Sigmoid colon (tissue), 6 donors: ENCODE measurements at regions not wholly inside any gene's neighbourhood (a gene's known extent, or its start where the extent isn't known, plus 50 kb on each side); places are given as distances from the start of the nearest gene placed in this dataset.
A peak's percentile ranks its signal among the peaks of the same experiment; 100 is the strongest.

Experiments used
- DNase-seq: peaks from one replicate; pipeline ENCODE4 v3.0.0-alpha.2; 2019
- H3K27ac ChIP-seq, 4 donors: fragments of 200-600 bp; sonication (generic); one replicate each; pipeline ENCODE4 v1.5.1; 2016 to 2019; ENCODE audit warnings: mild to moderate bottlenecking in 1 of 4
- H3K27me3 ChIP-seq, 3 donors: fragments of 200-600 bp; sonication (generic); one replicate each; pipeline ENCODE4 v1.5.1; 2019; ENCODE audit warnings: mild to moderate bottlenecking in 1 of 3
- H3K36me3 ChIP-seq, 4 donors: fragments of 200-600 bp; sonication (generic); one replicate each; pipeline ENCODE4 v1.5.1; 2016 to 2019
- H3K4me1 ChIP-seq, 4 donors: fragments of 200-600 bp; sonication (generic); one replicate each; pipeline ENCODE4 v1.5.1; 2017 to 2019
- H3K4me3 ChIP-seq, 4 donors: fragments of 200-600 bp; sonication (generic); one replicate each; pipeline ENCODE4 v1.5.1; 2017 to 2019; ENCODE audit warnings: mild to moderate bottlenecking in 2 of 4, moderate library complexity in 1 of 4
- H3K9me3 ChIP-seq, 4 donors: fragments of 200-600 bp in 3 of 4; sonication (generic) in 3 of 4; one replicate each; pipeline versions ENCODE4 v1.5.1 to v1.6.1; 2013 to 2019
- CTCF ChIP-seq, 4 experiments: fragments of 450-650 bp in 3 of 4; fragments of 200-600 bp in 1 of 4; IDR thresholded peaks; one replicate each; pipeline ENCODE4 v1.5.1; 2016 to 2019; ENCODE audit warnings: antibody characterized with exemption in 4 of 4, mild to moderate bottlenecking in 3 of 4, moderate library complexity in 2 of 4
- EP300 ChIP-seq, 4 donors: sonication (generic); formaldehyde crosslinking; IDR thresholded peaks; one replicate each; pipeline ENCODE4 v1.6.1; 2017; ENCODE audit warnings: antibody characterized with exemption in 4 of 4
- POLR2A ChIP-seq, 2 donors: fragments of 450-650 bp; IDR thresholded peaks; one replicate each; pipeline ENCODE4 v1.6.1; 2016; ENCODE audit warnings: antibody characterized with exemption in 2 of 2, mild to moderate bottlenecking in 2 of 2, moderate library complexity in 2 of 2
- POLR2AphosphoS5 ChIP-seq, 4 donors: sonication (generic); formaldehyde crosslinking; IDR thresholded peaks; one replicate each; pipeline ENCODE4 v1.6.1; 2017; ENCODE audit warnings: antibody characterized with exemption in 4 of 4
- WGBS, 2 donors: extraction: QIAGEN DNeasy Blood & Tissue Kit; methylation state at CpG; one replicate each; pipeline ENCODE4 v1.1.7; 2013; 5-methylcytosine and 5-hydroxymethylcytosine counted together
- intact Hi-C: fragments of 100-400 bp; cut with DNase I; formaldehyde crosslinking; loops from one replicate; pipeline ENCODE4 v1.15.1; 2023
- donor health status: healthy with polysubstance abuse.
- donor health status: healthy.

- intact Hi-C loops, result no loop called here
- Histone ChIP-seq H3K4me3 (no peak overlapping the region), H3K36me3 (peaks cover 0 to 7% (median 0%) of the 10 kb centered on the region in 4 donors), H3K9me3 (no peaks in the 10 kb centered on the region), H3K4me1 (no peaks in the 10 kb centered on the region), H3K27me3 (no peaks in the 10 kb centered on the region), H3K27ac (no peak overlapping the region)
- WGBS, 2 donors, result 79 to 80% methylated on average over 4 of the region's 4 CpGs
- no peak for DNase-seq
- TF ChIP-seq POLR2A (IDR thresholded peaks at IDR 0.05) (no peak), EP300 (IDR thresholded peaks at IDR 0.05) (no peak), CTCF (IDR thresholded peaks at IDR 0.05) (no peak), POLR2AphosphoS5 (IDR thresholded peaks at IDR 0.05) (no peak)
Observed at GRCh38 chr2:66717973-66718372, 283.0 kb downstream of the MEIS1 start.

- Histone ChIP-seq H3K4me3 (no peak overlapping the region), H3K27me3 (no peaks in the 10 kb centered on the region), H3K36me3 (no peaks in the 10 kb centered on the region), H3K9me3 (no peaks in the 10 kb centered on the region), H3K4me1 (no peaks in the 10 kb centered on the region), H3K27ac (no peak overlapping the region)
- intact Hi-C loops, result no loop called here
- no peak for TF ChIP-seq CTCF (IDR thresholded peaks at IDR 0.05)
- TF ChIP-seq POLR2A (IDR thresholded peaks at IDR 0.05), result no peak
- TF ChIP-seq POLR2AphosphoS5 (IDR thresholded peaks at IDR 0.05), result no peak
- no peak for TF ChIP-seq EP300 (IDR thresholded peaks at IDR 0.05)
- DNase-seq, result no peak
- 54 to 73% methylated on average over 1 of the region's 1 CpG for WGBS, 2 donors
Observed at GRCh38 chr2:66721776-66722175, 286.9 kb downstream of the MEIS1 start.

- Histone ChIP-seq H3K4me3 (no peak overlapping the region), H3K36me3 (no peaks in the 10 kb centered on the region), H3K9me3 (no peaks in the 10 kb centered on the region), H3K27me3 (no peaks in the 10 kb centered on the region), H3K4me1 (no peaks in the 10 kb centered on the region), H3K27ac (peak overlapping the region in 1 of 4 donors; percentile 2)
- WGBS, 2 donors, result 71 to 84% methylated on average over 6 of the region's 6 CpGs
- TF ChIP-seq POLR2A (IDR thresholded peaks at IDR 0.05) (no peak), EP300 (IDR thresholded peaks at IDR 0.05) (no peak), POLR2AphosphoS5 (IDR thresholded peaks at IDR 0.05) (no peak), CTCF (IDR thresholded peaks at IDR 0.05) (no peak)
- no peak for DNase-seq
- intact Hi-C loops, result no loop called here
Observed at GRCh38 chr2:66724241-66724640, 289.3 kb downstream of the MEIS1 start.

GRCh38 chr2:66729416-66730330 is 294.7 kb downstream of the MEIS1 start:
- intact Hi-C loops, result no loop called here
- Histone ChIP-seq H3K27ac (peak overlapping the region in 3 of 4 donors; percentile 19 to 54 (median 32)), H3K36me3 (no peaks in the 10 kb centered on the region), H3K4me3 (no peak overlapping the region), H3K4me1 (peaks cover 0 to 30% (median 21%) of the 10 kb centered on the region in 4 donors), H3K27me3 (no peaks in the 10 kb centered on the region), H3K9me3 (no peaks in the 10 kb centered on the region)
- 71 to 74% methylated on average over 6 of the region's 6 CpGs for WGBS, 2 donors
- no peak for TF ChIP-seq POLR2A (IDR thresholded peaks at IDR 0.05)
- TF ChIP-seq EP300 (IDR thresholded peaks at IDR 0.05), result no peak
- TF ChIP-seq POLR2AphosphoS5 (IDR thresholded peaks at IDR 0.05), result no peak
- no peak for TF ChIP-seq CTCF (IDR thresholded peaks at IDR 0.05)
- DNase-seq, result no peak
